22Rv1 (cell line): ENCODE measurements at regions not wholly inside any gene's neighbourhood (a gene's known extent, or its start where the extent isn't known, plus 50 kb on each side); places are given as distances from the start of the nearest gene placed in this dataset.

Experiments
- ZFX ChIP-seq: fragments of 450-650 bp; IDR thresholded peaks from 2 replicates; pipeline ENCODE4 v1.6.1; 2017; ENCODE audit warnings: antibody characterized with exemption, borderline replicate concordance
- TF ChIP-seq, protein P1 (sequence below): fragments of 450-650 bp; IDR thresholded peaks from 2 replicates; pipeline ENCODE4 v1.5.1; 2017; ENCODE audit warnings: mild to moderate bottlenecking

DNA sequence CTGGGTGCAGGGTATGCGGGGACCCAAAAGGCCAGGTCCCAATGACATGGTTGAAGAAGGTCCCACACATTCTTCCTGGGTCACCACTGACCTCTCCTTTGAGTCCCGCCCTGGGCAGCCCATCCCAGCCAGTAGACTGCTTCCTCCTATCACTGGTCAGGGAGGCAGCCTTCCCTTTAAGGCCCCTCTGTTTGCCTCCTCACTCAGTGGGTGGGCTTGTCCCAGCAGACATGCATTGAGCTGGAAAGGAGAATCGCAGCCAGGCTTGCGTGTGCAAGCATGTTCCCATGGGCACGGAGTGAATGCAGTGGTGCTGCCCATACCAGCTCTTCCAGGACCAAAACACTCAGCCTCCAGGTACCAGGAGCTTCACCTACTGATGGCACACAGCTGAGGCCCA is 162.4 kb upstream of the SYT13 start:
- TF ChIP-seq, protein P1, sequence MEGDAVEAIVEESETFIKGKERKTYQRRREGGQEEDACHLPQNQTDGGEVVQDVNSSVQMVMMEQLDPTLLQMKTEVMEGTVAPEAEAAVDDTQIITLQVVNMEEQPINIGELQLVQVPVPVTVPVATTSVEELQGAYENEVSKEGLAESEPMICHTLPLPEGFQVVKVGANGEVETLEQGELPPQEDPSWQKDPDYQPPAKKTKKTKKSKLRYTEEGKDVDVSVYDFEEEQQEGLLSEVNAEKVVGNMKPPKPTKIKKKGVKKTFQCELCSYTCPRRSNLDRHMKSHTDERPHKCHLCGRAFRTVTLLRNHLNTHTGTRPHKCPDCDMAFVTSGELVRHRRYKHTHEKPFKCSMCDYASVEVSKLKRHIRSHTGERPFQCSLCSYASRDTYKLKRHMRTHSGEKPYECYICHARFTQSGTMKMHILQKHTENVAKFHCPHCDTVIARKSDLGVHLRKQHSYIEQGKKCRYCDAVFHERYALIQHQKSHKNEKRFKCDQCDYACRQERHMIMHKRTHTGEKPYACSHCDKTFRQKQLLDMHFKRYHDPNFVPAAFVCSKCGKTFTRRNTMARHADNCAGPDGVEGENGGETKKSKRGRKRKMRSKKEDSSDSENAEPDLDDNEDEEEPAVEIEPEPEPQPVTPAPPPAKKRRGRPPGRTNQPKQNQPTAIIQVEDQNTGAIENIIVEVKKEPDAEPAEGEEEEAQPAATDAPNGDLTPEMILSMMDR: no peak
- no peak for TF ChIP-seq ZFX
